ENCODE measurements at regions not wholly inside any gene's neighbourhood (a gene's known extent, or its start where the extent isn't known, plus 50 kb on each side); places are given as distances from the start of the nearest gene placed in this dataset.

GRCh38 chr9:110047955-110048402, 160.0 kb downstream of the C9orf152 start:
- no peak for TF ChIP-seq CTCF (conservative IDR thresholded peaks at IDR 0.05; ENCODE audit: low read depth, low read length)
- no peak for TF ChIP-seq EZH2 (IDR thresholded peaks at IDR 0.05; ENCODE audit: low read length, unreplicated experiment)
- no peak for TF ChIP-seq EZH2phosphoT487 (IDR thresholded peaks at IDR 0.05; ENCODE audit: borderline replicate concordance, low read length)

Measured in PC-3 (cell line).